GM12878 (cell line): ENCODE measurements at regions not wholly inside any gene's neighbourhood (a gene's known extent, or its start where the extent isn't known, plus 50 kb on each side); places are given as distances from the start of the nearest gene placed in this dataset.

ENCODE experiments used
- ATAC-seq: fragments of 200-7000 bp; cut with Tn5 transposase; 3 replicates; pipeline ENCODE4 v1.9.1; 2020; ENCODE audit warnings: mild to moderate bottlenecking, moderate library complexity
- BruUV-seq: library from RNA; stranded (reverse); fragments of 400-500 nt; replicated peaks from 2 replicates; lab custom pipeline; 2021; lab: Mats Ljungman, UMichigan
- CTCF ChIA-PET: fragments of 300-600 bp; sonication (Branson Sonifier 250); formaldehyde crosslinking; extraction: SDS; loops from one replicate; lab custom pipeline; 2021; ENCODE audit warnings: inconsistent platforms; lab: Yijun Ruan, JAX
- POLR2A ChIA-PET: fragments of 350-600 bp; formaldehyde crosslinking; extraction: SDS; loops from one replicate; lab custom pipeline; 2021; ENCODE audit warnings: inconsistent platforms; lab: Charles Lee
- RAD21 ChIA-PET: fragments of 300-600 bp; sonication (Branson Sonifier 250); formaldehyde crosslinking; loops from one replicate; lab custom pipeline; 2023; ENCODE audit warnings: antibody characterized with exemption; ENCODE audit not compliant: unreplicated experiment; lab: Charles Lee
- SMC1A ChIA-PET: fragments of 300-600 bp; sonication (Branson Sonifier 250); formaldehyde crosslinking; loops from one replicate; lab custom pipeline; 2023; ENCODE audit not compliant: unreplicated experiment, uncharacterized antibody; lab: Charles Lee
- DNase-seq: peaks from one replicate; pipeline ENCODE4 v3.0.0-alpha.2; 2011; ENCODE audit warnings: low read depth, low spot score
- FAIRE-seq: peaks from 3 replicates; lab custom pipeline; 2011; peaks lifted over from hg19 to GRCh38; lab: Jason Lieb, UNC
- H2AFZ ChIP-seq: 2 replicates; pipeline ENCODE4 v1.6.0; 2011; ENCODE audit warnings: low read depth, low read length, control low read depth; ENCODE audit not compliant: control insufficient read depth
- H3K27ac ChIP-seq: 2 replicates; pipeline ENCODE4 v1.5.1; 2011; ENCODE audit warnings: control low read depth; ENCODE audit not compliant: control insufficient read depth, insufficient read depth
- H3K27me3 ChIP-seq, 2 experiments: replicated peaks in 1 of 2; 2 replicates each; pipeline versions ENCODE4 v1.6.0 to v1.6.1; 2011; ENCODE audit warnings: low read length in 1 of 2; ENCODE audit not compliant: control insufficient read depth in 2 of 2, insufficient read depth in 2 of 2
- H3K36me3 ChIP-seq, 2 experiments: 2 replicates each; pipeline ENCODE4 v1.5.1; 2011; ENCODE audit warnings: low read length in 1 of 2; ENCODE audit not compliant: control insufficient read depth in 2 of 2, insufficient read depth in 2 of 2
- H3K4me1 ChIP-seq: 2 replicates; pipeline ENCODE4 v1.6.1; 2011; ENCODE audit warnings: mild to moderate bottlenecking, low read length, moderate library complexity, mixed read lengths; ENCODE audit not compliant: control insufficient read depth, insufficient read depth
- H3K4me2 ChIP-seq: 2 replicates; pipeline ENCODE4 v1.6.0; 2011; ENCODE audit warnings: control low read depth; ENCODE audit not compliant: control insufficient read depth, insufficient read depth
- H3K4me3 ChIP-seq: fragments of 200-600 bp; sonication (generic); 2 replicates; pipeline ENCODE4 v1.5.1; 2016
- H3K79me2 ChIP-seq: 2 replicates; pipeline ENCODE4 v1.6.0; 2011; ENCODE audit warnings: low read length; ENCODE audit not compliant: control insufficient read depth, insufficient read depth
- H3K9ac ChIP-seq: 2 replicates; pipeline ENCODE4 v1.8.0; 2011; ENCODE audit warnings: low read length, control low read depth, mixed read lengths; ENCODE audit not compliant: control insufficient read depth, insufficient read depth
- H3K9me3 ChIP-seq: replicated peaks from 3 replicates; pipeline ENCODE4 v1.5.1; 2011; ENCODE audit warnings: mild to moderate bottlenecking, low read length; ENCODE audit not compliant: control insufficient read depth, insufficient read depth
- H4K20me1 ChIP-seq: 2 replicates; pipeline ENCODE4 v1.6.0; 2011; ENCODE audit not compliant: control insufficient read depth, insufficient read depth
- ATF7 ChIP-seq: fragments of 450-650 bp; IDR thresholded peaks from 2 replicates; pipeline ENCODE4 v1.6.1; 2016; ENCODE audit warnings: low read depth, mild to moderate bottlenecking
- BCL11A ChIP-seq: IDR thresholded peaks from 2 replicates; pipeline ENCODE4 v1.6.1; 2011; ENCODE audit warnings: low read depth, low read length
- CHD2 ChIP-seq: IDR thresholded peaks from 2 replicates; pipeline ENCODE4 v1.6.1; 2011; ENCODE audit warnings: low read depth, low read length, improper control_type of control experiment, borderline replicate concordance
- IRF4 ChIP-seq: IDR thresholded peaks from 2 replicates; pipeline ENCODE4 v1.6.1; 2011; ENCODE audit warnings: low read depth, low read length
- JUNB ChIP-seq: IDR thresholded peaks from 2 replicates; pipeline ENCODE4 v1.6.1; 2016; ENCODE audit warnings: antibody characterized with exemption, mild to moderate bottlenecking
- JUND ChIP-seq: IDR thresholded peaks from 2 replicates; pipeline ENCODE4 v1.6.1; 2012; ENCODE audit warnings: low read depth, mild to moderate bottlenecking, low read length, improper control_type of control experiment, moderate library complexity
- MYC ChIP-seq: IDR thresholded peaks from 2 replicates; pipeline ENCODE4 v1.6.1; 2011; ENCODE audit warnings: mild to moderate bottlenecking, low read length, moderate library complexity, inconsistent platforms; ENCODE audit not compliant: insufficient read depth, insufficient replicate concordance, insufficient read length, severe bottlenecking
- NR2C2 ChIP-seq: IDR thresholded peaks from 2 replicates; pipeline ENCODE4 v1.6.1; 2011; ENCODE audit warnings: borderline replicate concordance, low read depth; ENCODE audit not compliant: control insufficient read depth, insufficient read length
- POLR2A ChIP-seq: IDR thresholded peaks from 2 replicates; pipeline ENCODE4 v1.6.1; 2011; ENCODE audit warnings: low read depth, mild to moderate bottlenecking, low read length
- RAD21 ChIP-seq: IDR thresholded peaks from 2 replicates; pipeline ENCODE4 v1.6.1; 2011; ENCODE audit warnings: mild to moderate bottlenecking, low read depth, low read length, moderate library complexity; ENCODE audit not compliant: insufficient read depth
- SREBF2 ChIP-seq: IDR thresholded peaks from 2 replicates; pipeline ENCODE4 v1.6.1; 2012; ENCODE audit warnings: mild to moderate bottlenecking, low read length
- TARDBP ChIP-seq: IDR thresholded peaks from 2 replicates; pipeline ENCODE4 v1.6.1; 2016; ENCODE audit warnings: borderline replicate concordance
- ZBED1 ChIP-seq: IDR thresholded peaks from 2 replicates; pipeline ENCODE4 v1.6.1; 2016; ENCODE audit warnings: borderline replicate concordance
- WGBS: methylation state at CpG from one replicate; pipeline ENCODE4 v1.1.6; 2016; ENCODE audit warnings: low lambda C conversion rate; ENCODE audit not compliant: insufficient replicate concordance, insufficient coverage; ENCODE audit errors: missing lambda C conversion rate; 5-methylcytosine and 5-hydroxymethylcytosine counted together
- in situ Hi-C: fragments of 300-500 bp; cut with MboI; formaldehyde crosslinking; loops from 9 replicates; pipeline ENCODE4 v1.14.3; 2018; ENCODE audit warnings: mixed read lengths
- intact Hi-C: fragments of 100-400 bp; cut with micrococcal nuclease; formaldehyde crosslinking; loops from one replicate; pipeline ENCODE4 v1.14.2; 2022; ENCODE audit not compliant: unreplicated experiment
- TF ChIP-seq, protein P1 (sequence below): IDR thresholded peaks from 2 replicates; pipeline ENCODE4 v1.6.1; 2012; ENCODE audit warnings: low read depth, low read length, improper control_type of control experiment
- TF ChIP-seq, protein P2 (sequence below): fragments of 450-650 bp; IDR thresholded peaks from 2 replicates; pipeline ENCODE4 v1.6.1; 2017; ENCODE audit warnings: mild to moderate bottlenecking

DNA sequence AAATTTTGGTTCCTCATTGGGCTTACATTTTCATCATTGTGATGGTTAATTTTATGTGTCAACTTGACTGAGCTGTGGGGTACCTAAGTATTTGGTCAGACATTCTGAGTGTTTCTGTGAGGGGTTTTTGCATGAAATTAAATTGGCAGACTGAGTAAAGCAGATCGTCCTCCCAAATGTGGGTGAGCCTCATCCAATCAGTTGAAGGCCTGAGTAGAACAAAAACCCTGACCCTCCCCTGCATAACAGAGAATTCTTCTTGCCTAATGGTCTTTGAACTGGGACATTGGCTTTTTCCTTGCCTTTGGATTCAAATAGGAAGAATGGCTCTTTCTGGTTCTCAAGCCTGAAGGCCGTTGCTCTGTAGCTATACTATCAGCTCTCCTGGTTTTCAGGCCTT lies 59.1 kb upstream of the JUN start:
- CTCF ChIA-PET = interaction anchor here (0.6 to 2.7 kb wide), 7 partner anchors 8 to 317 kb away, joined by 3 to 16 read pairs (median 3); no protein-coding TSS in a partner anchor
- no peak for ATAC-seq
- no TSS peak for BruUV-seq

DNA sequence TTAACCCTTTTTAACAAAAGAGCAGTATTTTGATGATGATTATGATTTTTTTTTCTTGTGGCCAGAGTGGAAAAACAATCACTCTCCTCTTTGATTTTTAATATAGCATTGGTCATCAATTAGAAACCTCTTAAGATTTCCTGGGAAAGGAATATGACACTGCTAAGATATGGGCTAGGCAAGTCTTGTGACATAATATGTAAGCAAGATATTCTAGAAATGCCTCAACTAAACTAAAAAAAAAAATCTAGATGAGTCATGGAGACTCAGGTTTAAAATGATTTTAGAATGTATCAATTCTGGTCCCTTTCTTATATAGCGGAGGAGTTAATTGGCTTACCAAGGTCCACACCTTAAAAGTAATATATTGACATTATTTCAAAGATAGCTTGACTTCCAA lies 60.3 kb upstream of the JUN start:
- intact Hi-C loops (no loop called here), in situ Hi-C loops (no loop called here)
- Histone ChIP-seq H3K9ac (no peak overlapping the region), H4K20me1 (no peaks in the 10 kb centered on the region), H3K4me3 (no peak overlapping the region), H3K36me3 (no peaks in the 10 kb centered on the region), H3K9me3 (no peaks in the 10 kb centered on the region), H2AFZ (no peak overlapping the region), H3K27me3 (no peaks in the 10 kb centered on the region), H3K27ac (no peak overlapping the region), H3K79me2 (no peaks in the 10 kb centered on the region), H3K4me1 (no peaks in the 10 kb centered on the region), H3K4me2 (no peak overlapping the region)
- SMC1A ChIA-PET = interaction anchor here (0.9 to 1.2 kb wide), 2 partner anchors 10 to 15 kb away, joined by 3 read pairs; no protein-coding TSS in a partner anchor
- DNase-seq (no peak), FAIRE-seq (no peak), ATAC-seq (no peak)
- POLR2A ChIA-PET = no interaction called here
- BruUV-seq = no TSS peak
- WGBS = 96% methylated on average over 1 of the region's 1 CpG
- CTCF ChIA-PET = no interaction called here
- RAD21 ChIA-PET = interaction anchor here (1.2 kb wide), 1 partner anchor 62 kb away, joined by 3 read pairs; no protein-coding TSS in a partner anchor
- TF ChIP-seq POLR2A (no peak), IRF4 (no peak), ZBED1 (no peak), BCL11A (no peak), JUNB (no peak), MYC (no peak), ATF7 (no peak), TARDBP (no peak), SREBF2 (no peak), JUND (no peak), CHD2 (no peak)
- TF ChIP-seq, protein P1, sequence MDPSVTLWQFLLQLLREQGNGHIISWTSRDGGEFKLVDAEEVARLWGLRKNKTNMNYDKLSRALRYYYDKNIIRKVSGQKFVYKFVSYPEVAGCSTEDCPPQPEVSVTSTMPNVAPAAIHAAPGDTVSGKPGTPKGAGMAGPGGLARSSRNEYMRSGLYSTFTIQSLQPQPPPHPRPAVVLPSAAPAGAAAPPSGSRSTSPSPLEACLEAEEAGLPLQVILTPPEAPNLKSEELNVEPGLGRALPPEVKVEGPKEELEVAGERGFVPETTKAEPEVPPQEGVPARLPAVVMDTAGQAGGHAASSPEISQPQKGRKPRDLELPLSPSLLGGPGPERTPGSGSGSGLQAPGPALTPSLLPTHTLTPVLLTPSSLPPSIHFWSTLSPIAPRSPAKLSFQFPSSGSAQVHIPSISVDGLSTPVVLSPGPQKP = no peak
- TF ChIP-seq, protein P2, sequence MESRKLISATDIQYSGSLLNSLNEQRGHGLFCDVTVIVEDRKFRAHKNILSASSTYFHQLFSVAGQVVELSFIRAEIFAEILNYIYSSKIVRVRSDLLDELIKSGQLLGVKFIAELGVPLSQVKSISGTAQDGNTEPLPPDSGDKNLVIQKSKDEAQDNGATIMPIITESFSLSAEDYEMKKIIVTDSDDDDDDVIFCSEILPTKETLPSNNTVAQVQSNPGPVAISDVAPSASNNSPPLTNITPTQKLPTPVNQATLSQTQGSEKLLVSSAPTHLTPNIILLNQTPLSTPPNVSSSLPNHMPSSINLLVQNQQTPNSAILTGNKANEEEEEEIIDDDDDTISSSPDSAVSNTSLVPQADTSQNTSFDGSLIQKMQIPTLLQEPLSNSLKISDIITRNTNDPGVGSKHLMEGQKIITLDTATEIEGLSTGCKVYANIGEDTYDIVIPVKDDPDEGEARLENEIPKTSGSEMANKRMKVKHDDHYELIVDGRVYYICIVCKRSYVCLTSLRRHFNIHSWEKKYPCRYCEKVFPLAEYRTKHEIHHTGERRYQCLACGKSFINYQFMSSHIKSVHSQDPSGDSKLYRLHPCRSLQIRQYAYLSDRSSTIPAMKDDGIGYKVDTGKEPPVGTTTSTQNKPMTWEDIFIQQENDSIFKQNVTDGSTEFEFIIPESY = no peak

More for the DNA sequence above, 59.1 kb upstream of the JUN start:
- Histone ChIP-seq H3K9ac (no peak overlapping the region), H3K27ac (no peak overlapping the region), H3K4me2 (no peak overlapping the region), H4K20me1 (no peaks in the 10 kb centered on the region), H3K4me3 (no peak overlapping the region), H3K27me3 (no peaks in the 10 kb centered on the region), H3K9me3 (no peaks in the 10 kb centered on the region), H2AFZ (no peak overlapping the region), H3K36me3 (no peaks in the 10 kb centered on the region), H3K79me2 (no peaks in the 10 kb centered on the region), H3K4me1 (no peaks in the 10 kb centered on the region)
- intact Hi-C loops = no loop called here
- RAD21 ChIA-PET = interaction anchor here (1.2 kb wide), 1 partner anchor 61 kb away, joined by 3 read pairs; no protein-coding TSS in a partner anchor
- POLR2A ChIA-PET = interaction anchor here (0.5 kb wide), 1 partner anchor 227 kb away, joined by 3 read pairs; no protein-coding TSS in a partner anchor
- TF ChIP-seq RAD21 = no peak
- no peak for TF ChIP-seq NR2C2
- DNase-seq = no peak
- SMC1A ChIA-PET = interaction anchor here (0.6 to 2.0 kb wide), 4 partner anchors 12 to 855 kb away, joined by 3 to 11 read pairs (median 3); no protein-coding TSS in a partner anchor
- in situ Hi-C loops = no loop called here
- 48% methylated on average over 2 of the region's 2 CpGs for WGBS
- no peak for FAIRE-seq
